Type B pancreatic cell (in vitro differentiated cells): ENCODE measurements at regions not wholly inside any gene's neighbourhood (a gene's known extent, or its start where the extent isn't known, plus 50 kb on each side); places are given as distances from the start of the nearest gene placed in this dataset.

ENCODE experiments used
- DNase-seq: peaks from one replicate; pipeline ENCODE4 v3.0.0; 2021; ENCODE audit warnings: mixed read lengths; ENCODE audit not compliant: unreplicated experiment; ENCODE audit errors: extremely low spot score
- H3K27ac Mint-ChIP-seq: 2 replicates; pipeline ENCODE4 v1.8.0; 2021; ENCODE audit warnings: mild to moderate bottlenecking, mixed read lengths
- H3K27me3 Mint-ChIP-seq: 2 replicates; pipeline ENCODE4 v1.8.0; 2021; ENCODE audit warnings: mixed read lengths
- H3K36me3 Mint-ChIP-seq: 2 replicates; pipeline ENCODE4 v1.8.0; 2021; ENCODE audit warnings: mixed read lengths
- H3K4me1 Mint-ChIP-seq: one replicate; pipeline ENCODE4 v1.8.0; 2021; ENCODE audit warnings: mixed read lengths; ENCODE audit not compliant: unreplicated experiment
- H3K4me3 Mint-ChIP-seq: 2 replicates; pipeline ENCODE4 v1.8.0; 2021; ENCODE audit warnings: mild to moderate bottlenecking, mixed read lengths
- H3K9me3 Mint-ChIP-seq: 2 replicates; pipeline ENCODE4 v1.8.0; 2021; ENCODE audit warnings: mixed read lengths
- TF ChIP-seq, protein P1 (sequence below): fragments of 200-600 bp; sonication (generic); conservative IDR thresholded peaks from 2 replicates; pipeline ENCODE4 v1.5.0; 2021; ENCODE audit warnings: antibody characterized with exemption, mild to moderate bottlenecking

DNA sequence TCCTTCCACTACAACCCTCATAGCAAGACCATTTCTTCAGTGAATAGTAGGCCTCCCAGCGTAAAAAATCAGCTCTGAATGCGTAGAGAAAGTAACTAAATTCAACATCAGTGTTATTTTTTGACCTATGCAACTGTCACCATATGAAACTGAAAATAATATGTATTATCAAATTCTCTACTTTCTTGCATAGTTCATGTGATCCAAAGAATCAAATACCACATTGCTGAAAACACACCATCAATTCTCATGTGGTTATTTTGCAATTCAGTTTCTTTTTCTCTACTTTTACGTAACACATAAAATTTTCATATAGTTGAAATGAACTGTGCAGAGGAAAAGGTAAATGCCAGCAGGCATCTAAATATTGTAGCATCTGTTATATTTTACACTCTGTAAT is 208.5 kb upstream of the SPOPL start:
- no peaks in the 10 kb centered on the region for H3K27me3 Mint-ChIP-seq
- H3K4me1 Mint-ChIP-seq, result no peaks in the 10 kb centered on the region
- no peak overlapping the region for H3K4me3 Mint-ChIP-seq
- DNase-seq, result no peak
- no peak overlapping the region for H3K27ac Mint-ChIP-seq
- no peaks in the 10 kb centered on the region for H3K9me3 Mint-ChIP-seq
- TF ChIP-seq, protein P1, sequence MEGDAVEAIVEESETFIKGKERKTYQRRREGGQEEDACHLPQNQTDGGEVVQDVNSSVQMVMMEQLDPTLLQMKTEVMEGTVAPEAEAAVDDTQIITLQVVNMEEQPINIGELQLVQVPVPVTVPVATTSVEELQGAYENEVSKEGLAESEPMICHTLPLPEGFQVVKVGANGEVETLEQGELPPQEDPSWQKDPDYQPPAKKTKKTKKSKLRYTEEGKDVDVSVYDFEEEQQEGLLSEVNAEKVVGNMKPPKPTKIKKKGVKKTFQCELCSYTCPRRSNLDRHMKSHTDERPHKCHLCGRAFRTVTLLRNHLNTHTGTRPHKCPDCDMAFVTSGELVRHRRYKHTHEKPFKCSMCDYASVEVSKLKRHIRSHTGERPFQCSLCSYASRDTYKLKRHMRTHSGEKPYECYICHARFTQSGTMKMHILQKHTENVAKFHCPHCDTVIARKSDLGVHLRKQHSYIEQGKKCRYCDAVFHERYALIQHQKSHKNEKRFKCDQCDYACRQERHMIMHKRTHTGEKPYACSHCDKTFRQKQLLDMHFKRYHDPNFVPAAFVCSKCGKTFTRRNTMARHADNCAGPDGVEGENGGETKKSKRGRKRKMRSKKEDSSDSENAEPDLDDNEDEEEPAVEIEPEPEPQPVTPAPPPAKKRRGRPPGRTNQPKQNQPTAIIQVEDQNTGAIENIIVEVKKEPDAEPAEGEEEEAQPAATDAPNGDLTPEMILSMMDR, result no peak
- H3K36me3 Mint-ChIP-seq, result no peaks in the 10 kb centered on the region

DNA sequence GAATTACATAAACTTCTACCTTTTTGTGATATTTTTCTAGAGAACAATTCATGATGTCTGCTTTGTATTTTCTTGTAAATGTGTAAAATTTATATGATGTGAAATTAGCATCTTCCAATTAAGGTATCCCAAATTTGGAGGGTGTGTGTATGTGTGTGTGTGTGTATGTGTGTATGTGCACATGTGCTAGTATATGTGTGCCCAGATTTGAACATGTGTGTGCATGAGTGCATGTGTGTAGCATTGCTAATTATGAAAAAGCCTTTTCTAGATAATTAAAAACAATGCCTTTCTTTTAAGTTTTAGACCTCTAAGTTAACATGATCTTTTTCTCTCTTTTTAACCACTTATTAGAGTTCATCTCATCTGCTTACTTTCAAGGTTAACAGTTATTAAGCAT is 208.0 kb upstream of the SPOPL start:
- TF ChIP-seq, protein P1, result no peak
- DNase-seq, result no peak
- no peaks in the 10 kb centered on the region for H3K4me1 Mint-ChIP-seq
- no peak overlapping the region for H3K27ac Mint-ChIP-seq
- no peak overlapping the region for H3K4me3 Mint-ChIP-seq
- H3K9me3 Mint-ChIP-seq, result no peaks in the 10 kb centered on the region
- no peaks in the 10 kb centered on the region for H3K36me3 Mint-ChIP-seq
- H3K27me3 Mint-ChIP-seq, result no peaks in the 10 kb centered on the region

DNA sequence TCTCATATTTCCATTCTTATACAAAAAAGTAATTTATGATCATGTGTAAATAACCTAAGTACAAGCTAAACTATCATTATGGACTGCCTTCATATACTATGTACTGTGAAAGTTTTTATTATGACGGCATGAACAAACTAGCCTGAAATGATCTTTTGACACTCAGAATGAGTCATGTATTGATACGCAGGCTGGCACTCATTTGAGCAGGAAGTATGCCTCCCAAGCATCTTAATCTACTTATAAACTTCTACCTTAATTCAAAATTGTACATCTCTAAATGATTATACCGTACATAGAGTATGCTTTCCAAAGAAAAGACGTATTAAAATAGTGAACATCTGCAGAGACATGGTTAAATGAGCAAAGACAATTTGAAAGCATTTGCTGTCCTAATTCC is 207.1 kb upstream of the SPOPL start:
- no peak overlapping the region for H3K27ac Mint-ChIP-seq
- no peaks in the 10 kb centered on the region for H3K36me3 Mint-ChIP-seq

DNA sequence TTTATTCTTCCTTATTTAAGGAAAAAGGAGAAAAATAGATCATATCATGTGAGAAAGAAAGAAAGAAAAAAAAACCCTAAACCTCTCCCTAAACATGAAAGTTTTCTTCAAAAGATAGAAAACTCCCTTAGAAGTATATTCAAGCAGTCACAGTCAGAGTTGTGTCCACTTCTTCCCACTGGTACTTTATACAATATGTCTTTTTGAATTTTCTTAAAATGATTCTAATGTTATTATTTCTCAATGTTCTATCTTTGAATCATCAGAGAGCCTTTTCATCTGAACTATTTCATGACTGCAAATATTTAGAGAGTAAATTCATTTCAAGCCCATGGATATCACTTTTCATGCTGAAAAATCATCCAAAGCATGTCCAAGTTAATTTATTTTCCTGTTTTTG is 205.2 kb upstream of the SPOPL start:
- no peak for DNase-seq
- TF ChIP-seq, protein P1, result no peak

More for the DNA sequence above, 207.1 kb upstream of the SPOPL start:
- no peaks in the 10 kb centered on the region for H3K27me3 Mint-ChIP-seq
- TF ChIP-seq, protein P1, result no peak
- no peak overlapping the region for H3K4me3 Mint-ChIP-seq
- no peaks in the 10 kb centered on the region for H3K9me3 Mint-ChIP-seq
- H3K4me1 Mint-ChIP-seq, result no peaks in the 10 kb centered on the region
- no peak for DNase-seq

DNA sequence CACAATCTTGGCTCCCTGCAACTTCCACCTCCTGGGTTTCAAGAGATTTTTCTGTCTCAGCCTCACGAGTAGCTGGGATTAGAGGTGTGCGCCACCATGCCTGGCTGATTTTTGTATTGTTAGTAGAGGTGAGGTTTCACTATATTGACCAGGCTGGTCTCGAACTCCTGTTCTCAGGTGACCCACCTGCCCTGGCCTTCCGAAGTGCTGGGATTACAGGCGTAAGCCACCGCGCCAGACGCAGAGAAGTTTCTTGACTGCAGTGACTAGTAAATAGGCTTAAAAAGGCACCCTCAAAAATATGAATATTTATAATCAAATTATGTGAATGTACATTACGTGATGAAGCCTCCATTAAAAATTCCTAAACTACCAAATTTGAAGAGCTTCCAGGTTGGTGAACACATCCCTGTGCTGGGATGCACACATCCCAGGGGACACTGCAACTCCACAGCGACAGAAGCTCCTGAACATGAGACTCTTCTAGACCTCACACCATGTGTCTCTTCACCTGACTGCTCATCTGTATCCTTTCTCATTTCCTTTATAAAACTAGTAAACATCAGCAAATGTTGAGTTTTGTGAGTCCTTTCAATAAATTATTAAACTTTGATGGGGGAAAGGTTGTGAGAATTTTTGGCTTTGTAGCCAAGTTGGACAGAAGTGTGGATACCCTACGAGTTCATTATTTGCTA is 203.3 kb upstream of the SPOPL start:
- H3K4me1 Mint-ChIP-seq, result no peaks in the 10 kb centered on the region
- no peak overlapping the region for H3K27ac Mint-ChIP-seq
- no peak overlapping the region for H3K4me3 Mint-ChIP-seq
- no peaks in the 10 kb centered on the region for H3K27me3 Mint-ChIP-seq
- DNase-seq, result no peak
- TF ChIP-seq, protein P1, result no peak
- H3K36me3 Mint-ChIP-seq, result no peaks in the 10 kb centered on the region
- H3K9me3 Mint-ChIP-seq, result no peaks in the 10 kb centered on the region

More for the DNA sequence above, 205.2 kb upstream of the SPOPL start:
- H3K36me3 Mint-ChIP-seq, result no peaks in the 10 kb centered on the region
- no peaks in the 10 kb centered on the region for H3K9me3 Mint-ChIP-seq
- H3K27me3 Mint-ChIP-seq, result no peaks in the 10 kb centered on the region
- H3K4me1 Mint-ChIP-seq, result no peaks in the 10 kb centered on the region
- no peak overlapping the region for H3K27ac Mint-ChIP-seq
- H3K4me3 Mint-ChIP-seq, result no peak overlapping the region
